Amygdala (tissue), 56 donors: ENCODE measurements at regions not wholly inside any gene's neighbourhood (a gene's known extent, or its start where the extent isn't known, plus 50 kb on each side); places are given as distances from the start of the nearest gene placed in this dataset.
"Not testable (repeated sequence)": the region's sequence is repeated elsewhere in the genome, so short reads cannot be mapped to it uniquely, and the experiment has no call there.

Source experiments
- DNase-seq, 56 donors: peaks; one replicate each; lab custom pipeline; 2025; lab: John Stamatoyannopoulos, UW

GRCh38 chr9:115832031-115832430, 321.6 kb upstream of the PAPPA start:
- DNase-seq, result no peak

- DNase-seq, result no peak
Measured at GRCh38 chr9:115837618-115838017, 316.0 kb upstream of the PAPPA start.

DNA sequence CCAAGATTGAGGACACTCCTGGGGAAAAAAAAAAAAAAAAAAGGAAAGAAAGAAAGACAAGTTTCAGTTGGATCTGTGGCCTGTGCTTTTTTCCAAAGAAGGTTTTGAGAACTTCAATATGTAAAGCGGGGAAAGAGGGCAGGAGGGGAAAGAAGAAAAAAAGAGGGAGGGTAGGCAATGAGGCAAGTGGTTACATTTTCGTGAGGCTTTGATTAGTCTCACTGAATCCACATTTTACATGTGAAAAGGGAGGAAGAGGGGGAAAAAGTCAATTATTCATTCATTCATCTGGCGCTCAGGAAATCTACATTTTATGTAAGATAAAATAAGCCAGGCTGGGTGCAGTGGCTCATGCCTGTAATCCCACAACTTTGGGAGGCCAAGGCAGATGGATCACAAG, 315.2 kb upstream of the PAPPA start:
- no peak for DNase-seq

DNA sequence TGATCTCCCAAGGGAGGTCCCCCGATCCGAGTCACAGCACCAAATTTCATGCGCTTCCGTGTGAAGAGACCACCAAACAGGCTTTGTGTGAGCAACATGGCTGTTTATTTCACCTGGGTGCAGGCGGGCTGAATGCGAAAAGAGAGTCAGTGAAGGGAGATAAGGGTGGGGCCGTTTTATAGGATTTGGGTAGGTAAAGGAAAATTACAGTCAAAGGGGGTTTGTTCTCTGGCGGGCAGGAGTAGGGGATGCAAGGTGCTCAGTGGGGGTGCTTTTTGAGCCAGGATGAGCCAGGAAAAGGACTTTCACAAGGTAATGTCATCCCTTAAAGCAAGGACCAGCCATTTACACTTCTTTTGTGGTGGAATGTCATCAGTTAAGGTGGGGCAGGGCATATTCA, 309.2 kb upstream of the PAPPA start:
- not testable (repeated sequence) for DNase-seq

DNA sequence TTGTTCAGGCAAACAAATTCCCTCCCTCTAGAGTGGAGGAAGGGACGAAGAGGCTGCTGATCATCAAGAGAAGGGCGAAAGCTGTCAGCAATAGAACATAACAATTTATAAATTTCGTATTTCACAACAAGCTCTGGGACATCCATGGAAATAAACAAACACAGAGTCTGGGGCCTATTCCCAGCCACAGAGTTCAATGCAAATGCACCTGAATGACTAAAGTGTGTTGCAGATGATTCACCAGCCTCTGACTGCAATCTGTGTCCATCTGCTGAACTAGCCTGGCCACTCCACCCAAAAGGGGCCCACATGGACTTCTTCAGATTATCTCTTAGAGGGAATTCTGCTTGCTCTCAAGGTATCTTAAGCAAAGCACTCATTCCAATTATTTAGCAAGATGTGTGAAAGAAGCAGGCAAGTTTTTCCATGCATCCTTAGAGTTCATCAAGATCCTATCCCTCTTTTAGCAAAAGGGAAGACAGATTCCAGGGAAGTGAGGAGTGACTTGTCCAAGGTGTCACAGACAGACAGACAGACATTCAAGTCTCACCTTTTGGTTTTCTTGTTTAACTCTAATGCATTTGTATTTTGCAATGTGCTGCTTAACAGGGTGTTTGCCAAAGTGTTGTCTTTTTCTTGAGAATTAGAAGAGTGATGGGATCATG, 307.8 kb upstream of the PAPPA start:
- DNase-seq, result no peak

DNA sequence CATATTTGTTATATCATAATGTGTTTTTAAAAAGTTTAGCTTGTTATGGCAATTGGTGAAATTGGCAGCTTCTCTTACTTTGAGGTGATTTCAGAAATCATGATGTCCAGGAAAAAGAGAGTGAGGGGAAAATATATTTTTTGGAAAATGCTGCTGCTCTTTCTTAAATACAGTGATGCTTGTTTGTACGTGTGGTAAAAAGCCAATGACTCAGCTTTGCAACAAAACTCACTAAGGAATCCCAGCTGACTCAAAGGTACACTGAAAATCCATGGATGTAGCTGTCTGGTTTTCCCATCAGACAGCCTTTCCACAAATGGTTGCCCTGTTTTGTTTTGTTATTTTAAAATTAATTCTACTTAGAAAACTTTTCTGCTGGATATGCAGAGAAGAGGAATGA, 306.4 kb upstream of the PAPPA start:
- no peak for DNase-seq

DNA sequence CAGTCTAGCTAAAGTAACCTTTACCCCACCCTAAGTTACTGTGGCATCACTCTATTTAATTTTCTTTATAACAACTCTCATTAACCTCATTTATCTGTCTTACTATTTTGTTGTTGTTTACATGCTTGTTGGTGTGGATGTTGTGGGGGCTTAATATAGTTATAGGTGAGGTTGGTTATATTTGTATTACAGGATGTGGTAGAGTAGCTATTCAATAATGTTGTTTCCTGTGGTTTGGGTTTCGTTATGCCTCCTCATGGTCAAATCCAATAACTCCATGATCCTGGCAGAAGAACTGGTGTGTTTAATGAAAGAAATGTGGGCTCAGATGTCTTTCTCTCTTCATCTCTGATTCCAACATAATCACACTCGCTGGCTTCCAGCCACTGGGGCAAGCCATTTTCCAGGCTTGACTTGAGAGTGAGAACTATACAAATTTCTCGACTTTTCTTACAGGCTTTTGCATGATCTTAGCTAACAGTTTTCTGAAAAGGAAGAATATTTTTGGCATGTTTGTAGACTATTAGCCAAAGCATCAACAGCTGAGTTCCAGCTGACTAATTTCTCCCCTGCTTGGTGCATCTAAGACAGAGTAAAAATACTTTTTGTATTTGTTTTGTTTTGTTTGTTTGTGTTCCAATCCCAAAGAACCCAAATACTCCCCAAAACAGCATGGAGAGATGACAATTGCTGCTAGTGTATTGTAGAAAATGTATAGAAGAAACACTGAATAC, 303.7 kb upstream of the PAPPA start:
- no peak for DNase-seq

- no peak for DNase-seq
Measured at GRCh38 chr9:115850548-115851304, 302.9 kb upstream of the PAPPA start.

DNA sequence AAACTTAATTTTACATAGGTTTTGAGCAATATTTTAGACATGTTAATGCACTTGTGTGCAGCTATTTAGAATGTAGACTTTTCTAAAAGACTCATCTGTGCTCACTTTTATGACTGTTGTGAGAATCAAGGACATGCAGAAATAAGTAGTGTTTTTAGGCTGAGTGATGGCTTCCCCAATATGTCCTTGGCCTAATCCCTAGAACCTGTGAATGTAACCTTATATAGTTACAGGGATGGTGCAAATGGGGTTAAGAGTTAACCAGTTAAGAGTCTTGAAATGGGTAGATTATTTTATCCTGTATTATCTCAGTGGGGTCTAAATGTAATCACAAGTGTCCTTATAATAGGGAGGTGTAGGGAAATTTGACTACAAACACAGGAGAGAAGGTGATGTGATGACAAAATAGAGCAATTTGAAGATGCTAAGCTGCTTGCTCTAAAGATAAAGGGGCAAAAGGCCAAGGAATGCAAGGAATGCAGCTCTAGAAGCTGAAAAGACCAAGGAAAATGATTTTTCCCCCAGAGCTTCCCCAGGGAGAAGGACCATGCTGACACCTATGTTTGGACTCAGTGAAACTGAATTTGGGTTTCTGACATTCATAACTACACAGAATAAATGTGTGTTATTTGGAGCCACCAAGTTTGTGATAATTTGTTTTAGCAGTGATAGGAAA, 298.0 kb upstream of the PAPPA start:
- DNase-seq, result no peak

DNA sequence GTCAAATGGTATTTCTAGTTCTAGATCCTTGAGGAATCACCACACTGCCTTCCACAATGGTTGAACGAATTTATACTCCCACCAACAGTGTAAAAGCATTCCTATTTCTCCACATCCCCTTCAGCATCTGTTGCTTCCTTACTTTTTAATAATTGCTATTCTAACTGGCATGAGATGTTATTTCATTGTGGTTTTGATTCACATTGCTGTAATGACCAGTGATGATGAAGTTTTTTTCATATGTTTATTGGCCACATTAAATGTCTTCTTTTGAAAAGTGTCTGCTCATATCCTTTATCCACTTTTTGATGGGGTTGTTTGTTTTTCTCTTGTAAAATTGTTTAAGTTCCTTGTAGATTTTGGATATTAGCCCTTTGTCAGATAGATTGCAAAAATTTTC, 295.2 kb upstream of the PAPPA start:
- not testable (repeated sequence) for DNase-seq

DNA sequence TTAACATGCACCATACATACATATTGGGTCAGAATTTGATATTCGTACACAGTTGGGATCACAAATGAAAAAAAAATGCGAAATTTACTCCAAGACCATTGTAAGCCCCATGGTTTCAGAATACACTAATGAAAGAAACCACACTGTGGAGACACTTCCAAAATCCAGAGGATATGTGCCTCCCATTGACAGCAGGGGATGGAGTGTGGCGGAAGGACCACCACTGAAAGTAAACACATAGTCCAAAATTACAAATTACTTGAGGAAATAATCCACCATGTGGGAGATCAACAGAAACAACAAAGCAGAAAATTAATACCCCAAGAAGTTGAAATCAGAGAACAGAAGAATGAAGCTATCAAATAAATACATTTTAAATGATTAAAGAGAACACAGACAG, 291.6 kb upstream of the PAPPA start:
- DNase-seq, result no peak

DNA sequence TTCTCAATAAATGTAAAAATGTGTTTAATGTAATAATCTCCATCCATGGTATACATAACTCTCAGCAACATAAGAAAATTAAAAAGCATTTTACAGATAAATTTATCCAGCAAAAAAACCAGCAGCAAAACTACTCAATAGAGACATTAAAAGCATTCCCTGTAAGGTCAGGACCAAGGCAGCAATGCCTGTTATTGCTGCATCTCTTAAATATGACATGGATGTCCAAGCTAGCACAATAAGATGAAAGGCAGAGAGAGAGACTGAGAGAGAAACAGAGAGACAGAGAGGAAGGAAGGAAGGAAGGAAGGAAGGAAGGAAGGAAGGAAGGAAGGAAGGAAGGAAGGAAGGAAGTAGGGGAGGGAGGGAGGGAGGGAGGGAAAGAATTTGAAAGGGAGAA, 289.0 kb upstream of the PAPPA start:
- DNase-seq, result no peak

DNA sequence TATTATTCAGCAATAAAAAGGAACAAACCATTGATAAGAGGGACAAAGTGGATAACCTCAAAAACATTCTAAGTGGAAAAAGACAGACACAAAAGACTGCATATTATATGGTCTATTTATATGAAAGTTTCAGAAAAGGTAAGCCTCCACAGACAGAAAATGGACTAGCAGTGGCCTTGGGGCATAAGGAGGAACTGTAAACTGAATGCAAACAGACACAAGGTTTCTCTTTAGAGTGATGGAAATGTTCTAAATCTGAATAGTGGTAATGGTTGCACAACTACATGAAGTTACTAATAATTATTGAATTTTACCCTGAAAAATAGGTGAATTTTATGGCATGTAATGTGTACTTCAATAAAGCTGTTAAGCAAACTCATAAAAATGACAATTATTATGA, 286.3 kb upstream of the PAPPA start:
- DNase-seq, result no peak

DNA sequence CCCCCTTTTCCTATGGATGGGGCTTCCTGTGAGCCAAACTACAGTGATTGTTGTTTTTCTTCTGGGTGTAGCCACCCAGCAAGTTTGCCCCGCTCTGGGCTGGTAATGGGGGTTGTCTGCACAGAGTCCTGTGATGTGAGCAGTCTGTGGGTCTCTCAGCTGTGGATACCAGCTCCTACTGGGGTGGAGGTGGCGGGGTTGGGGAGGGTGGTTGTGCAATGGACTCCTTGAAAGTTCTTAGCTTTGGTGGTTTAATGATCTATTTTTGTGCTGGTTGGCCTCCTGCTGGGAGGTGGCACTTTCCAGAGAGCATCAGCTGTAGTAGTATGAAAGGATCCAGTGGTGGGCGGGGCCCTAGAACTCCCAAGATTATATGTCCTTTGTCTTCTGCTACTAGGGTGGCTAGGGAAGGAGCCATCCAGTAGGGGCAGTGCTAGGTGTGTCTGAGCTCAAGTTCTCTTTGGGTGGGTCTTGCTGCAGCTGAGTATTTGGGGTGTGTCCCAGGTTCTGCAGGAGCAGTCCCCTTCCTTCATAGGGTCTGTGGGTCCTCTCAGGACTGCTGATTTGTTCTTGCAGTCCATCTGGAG, 275.6 kb upstream of the PAPPA start:
- DNase-seq, result no peak

DNA sequence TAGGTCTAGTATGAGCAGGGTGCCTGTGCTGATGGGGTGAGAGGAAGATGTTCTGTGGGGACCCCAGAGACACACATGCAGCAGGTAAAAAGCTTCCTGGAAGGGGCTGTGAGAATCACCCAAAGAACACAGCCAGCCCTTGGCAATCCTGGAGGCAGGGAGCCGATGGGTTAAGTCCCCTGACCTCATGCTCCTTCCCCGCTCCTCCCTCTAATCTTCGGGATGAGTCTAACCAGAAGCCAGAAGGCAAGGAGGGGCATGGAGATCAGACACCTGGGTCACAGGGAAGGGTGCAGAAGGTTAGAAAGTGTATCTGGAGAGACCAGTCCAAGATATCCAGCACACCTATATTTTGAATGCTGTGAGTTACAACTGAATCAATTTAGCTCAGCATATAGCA, 274.1 kb upstream of the PAPPA start:
- no peak for DNase-seq

DNA sequence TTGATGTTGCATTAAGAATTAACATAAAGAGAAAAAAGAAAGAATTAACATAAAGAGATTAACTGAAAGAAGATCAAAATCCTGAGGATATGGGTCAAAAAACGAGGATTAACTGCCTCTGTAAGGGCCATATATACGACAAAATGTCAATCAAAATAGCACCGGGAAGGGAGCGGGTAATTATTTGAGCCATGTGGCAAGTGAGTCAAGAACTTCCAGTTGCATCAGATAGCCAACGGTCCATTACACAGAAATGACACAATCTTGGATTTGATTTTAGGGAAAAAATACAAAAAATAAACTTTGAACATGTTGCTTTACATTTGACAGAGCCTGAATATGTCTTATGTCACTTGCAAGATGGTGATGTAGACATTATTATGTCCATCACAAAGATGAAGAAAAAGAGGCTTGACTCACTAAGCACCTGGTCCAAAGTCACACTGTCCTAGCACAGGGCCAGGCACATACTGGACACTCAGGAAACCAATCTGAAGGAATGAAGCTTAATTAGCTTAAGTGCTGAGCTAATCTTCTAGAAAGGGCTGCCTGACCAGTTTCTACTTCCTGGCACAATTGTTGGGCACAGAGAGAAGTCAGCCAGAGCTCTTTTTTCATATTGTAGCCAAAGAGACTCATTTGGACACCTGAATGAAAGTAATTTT, 273.2 kb upstream of the PAPPA start:
- no peak for DNase-seq

DNA sequence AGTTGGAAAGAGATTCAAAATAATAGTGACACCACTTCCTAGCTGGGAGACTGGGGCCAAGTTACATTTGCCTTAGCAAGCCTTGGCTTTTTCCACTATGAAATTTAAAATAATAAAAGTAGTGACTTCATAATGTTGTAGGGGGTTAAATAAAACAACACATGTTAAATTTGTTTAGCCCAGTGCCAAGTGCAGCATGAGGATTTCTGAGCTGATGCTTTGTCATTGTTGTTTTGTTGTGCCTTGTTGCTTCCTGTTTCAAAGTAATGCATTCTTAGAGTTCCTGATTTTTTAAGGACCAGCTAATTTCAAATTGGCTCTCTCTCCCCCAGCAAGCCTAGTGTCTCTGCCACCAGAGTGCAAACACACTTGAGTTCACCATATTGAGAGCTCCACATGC, 270.7 kb upstream of the PAPPA start:
- no peak for DNase-seq

DNA sequence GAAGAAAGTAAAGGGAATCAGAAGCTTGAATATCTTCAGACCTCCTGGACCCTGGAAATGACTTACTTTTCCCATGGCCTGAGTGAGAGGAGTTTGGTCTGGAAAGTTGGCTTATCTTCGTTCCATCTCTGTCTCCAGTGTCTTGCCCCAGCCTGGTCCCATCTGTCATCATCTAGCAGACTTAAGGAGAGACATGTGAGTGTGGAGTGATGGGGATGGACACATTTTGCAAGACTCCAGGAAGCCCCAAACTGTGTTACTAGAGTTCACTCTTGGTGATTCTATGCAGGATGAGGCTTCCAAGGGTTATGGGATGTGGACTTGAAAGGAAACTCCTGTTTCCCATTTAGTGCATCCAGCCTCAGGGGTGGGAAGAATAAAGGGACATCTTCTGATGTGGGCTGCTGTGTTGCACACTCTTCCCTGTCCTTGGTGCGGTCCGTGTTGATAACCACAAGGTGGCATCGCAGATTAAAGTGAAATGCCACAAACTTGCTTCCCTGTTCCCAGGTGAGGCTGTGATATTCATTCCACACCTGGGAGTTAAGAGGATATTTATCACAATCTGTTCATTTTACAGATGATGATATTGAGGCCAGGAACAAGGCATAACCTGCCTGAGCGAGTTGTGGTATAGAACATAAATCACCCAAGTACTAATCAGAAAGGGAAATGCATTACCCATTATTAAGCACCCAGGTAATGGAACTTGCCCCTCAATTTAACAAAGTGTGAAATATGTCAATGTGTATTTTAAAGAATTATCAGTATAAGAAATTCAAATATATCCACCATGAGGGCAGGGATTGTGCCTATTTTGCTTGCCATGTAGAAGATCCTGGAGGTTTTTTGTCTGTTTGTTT, 269.9 kb upstream of the PAPPA start:
- peak in 3 of 56 donors; percentile 0 to 16 (median 1) for DNase-seq

GRCh38 chr9:115884846-115885245, 268.7 kb upstream of the PAPPA start:
- DNase-seq, result no peak
